Esophagus muscularis mucosa (tissue), 4 donors: ENCODE measurements at regions not wholly inside any gene's neighbourhood (a gene's known extent, or its start where the extent isn't known, plus 50 kb on each side); places are given as distances from the start of the nearest gene placed in this dataset.
"Not testable (repeated sequence)": the region's sequence is repeated elsewhere in the genome, so short reads cannot be mapped to it uniquely, and the experiment has no call there.

Experiments used
- DNase-seq: peaks from one replicate; pipeline ENCODE4 v3.0.0-alpha.2; 2017; ENCODE audit errors: extremely low spot score
- H3K27ac ChIP-seq, 4 donors: fragments of 200-600 bp; sonication (generic); replicated peaks in 1 of 4; 1 replicate in 3 of 4; 2 replicates in 1 of 4; pipeline ENCODE4 v1.5.1; 2016 to 2019; ENCODE audit warnings: mild to moderate bottlenecking in 1 of 4
- H3K27me3 ChIP-seq, 4 donors: fragments of 200-600 bp; sonication (generic); one replicate each; pipeline versions ENCODE4 v1.5.1 to v1.6.0; 2016 to 2019
- H3K36me3 ChIP-seq, 4 donors: fragments of 200-600 bp; sonication (generic); one replicate each; pipeline ENCODE4 v1.5.1; 2016 to 2019
- H3K4me1 ChIP-seq, 4 donors: fragments of 200-600 bp; sonication (generic); one replicate each; pipeline ENCODE4 v1.5.1; 2016 to 2019
- H3K4me3 ChIP-seq, 4 donors: fragments of 200-600 bp; sonication (generic); 1 replicate in 2 of 4; 2 replicates in 2 of 4; pipeline ENCODE4 v1.5.1; 2016 to 2019; ENCODE audit warnings: mild to moderate bottlenecking in 4 of 4, moderate library complexity in 1 of 4
- H3K9me3 ChIP-seq, 4 donors: fragments of 200-600 bp; sonication (generic); 1 replicate in 3 of 4; 2 replicates in 1 of 4; pipeline ENCODE4 v1.5.1; 2016 to 2019
- CTCF ChIP-seq, 3 experiments: fragments of 200-600 bp in 2 of 3; fragments of 450-650 bp in 1 of 3; sonication (generic) in 2 of 3; IDR thresholded peaks; one replicate each; pipeline ENCODE4 v1.5.1; 2017 to 2019; ENCODE audit warnings: antibody characterized with exemption in 3 of 3, mild to moderate bottlenecking in 2 of 3, moderate library complexity in 1 of 3
- EP300 ChIP-seq: sonication (generic); formaldehyde crosslinking; IDR thresholded peaks from one replicate; pipeline ENCODE4 v1.6.1; 2017; ENCODE audit warnings: antibody characterized with exemption
- POLR2A ChIP-seq: fragments of 450-650 bp; IDR thresholded peaks from one replicate; pipeline ENCODE4 v1.6.1; 2017; ENCODE audit warnings: antibody characterized with exemption, moderate library complexity, mild to moderate bottlenecking, low read depth
- POLR2AphosphoS5 ChIP-seq, 2 donors: sonication (generic); formaldehyde crosslinking; IDR thresholded peaks; one replicate each; pipeline ENCODE4 v1.6.1; 2017; ENCODE audit warnings: antibody characterized with exemption in 2 of 2
- WGBS: methylation state at CpG from one replicate; pipeline ENCODE4 v1.1.5; 2018; 5-methylcytosine and 5-hydroxymethylcytosine counted together
- intact Hi-C: fragments of 100-400 bp; cut with DNase I; formaldehyde crosslinking; loops from one replicate; pipeline ENCODE4 v1.15.1; 2023

- intact Hi-C loops = no loop called here
- WGBS = 50% methylated on average over 1 of the region's 1 CpG
- TF ChIP-seq POLR2A (no peak), POLR2AphosphoS5 (IDR thresholded peaks at IDR 0.05) (no peak), EP300 (no peak), CTCF (IDR thresholded peaks at IDR 0.05) (no peak)
- no peak overlapping the region for H3K27ac ChIP-seq
- no peaks in the 10 kb centered on the region for H3K27me3 ChIP-seq
- no peak for DNase-seq
- no peaks in the 10 kb centered on the region for H3K4me1 ChIP-seq
- no peaks in the 10 kb centered on the region for H3K9me3 ChIP-seq
- H3K4me3 ChIP-seq = no peak overlapping the region
- H3K36me3 ChIP-seq = no peaks in the 10 kb centered on the region
Measured at GRCh38 chr6:84866715-84867114, 102.3 kb upstream of the TBX18 start.

- intact Hi-C loops, H3K4me3 ChIP-seq, H3K36me3 ChIP-seq, H3K27ac ChIP-seq, H3K9me3 ChIP-seq, DNase-seq, H3K27me3 ChIP-seq, H3K4me1 ChIP-seq: not testable (repeated sequence)
- WGBS = 94% methylated on average over 1 of the region's 1 CpG
Measured at GRCh38 chr6:84865372-84865771, 101.0 kb upstream of the TBX18 start.

GRCh38 chr6:84862843-84863242 is 98.4 kb upstream of the TBX18 start:
- intact Hi-C loops = no loop called here
- Histone ChIP-seq H3K27ac (no peak overlapping the region), H3K36me3 (no peaks in the 10 kb centered on the region), H3K4me1 (no peaks in the 10 kb centered on the region), H3K27me3 (no peaks in the 10 kb centered on the region), H3K9me3 (no peaks in the 10 kb centered on the region), H3K4me3 (no peak overlapping the region)
- 47% methylated on average over 1 of the region's 1 CpG for WGBS
- no peak for DNase-seq
- TF ChIP-seq EP300 (no peak), POLR2A (no peak), POLR2AphosphoS5 (IDR thresholded peaks at IDR 0.05) (no peak)

GRCh38 chr6:84860920-84861319 is 96.5 kb upstream of the TBX18 start:
- WGBS = 83% methylated on average over 2 of the region's 2 CpGs
- intact Hi-C loops = no loop called here
- no peak for TF ChIP-seq CTCF (IDR thresholded peaks at IDR 0.05)
- no peak for TF ChIP-seq POLR2A
- no peak for TF ChIP-seq EP300
- TF ChIP-seq POLR2AphosphoS5 (IDR thresholded peaks at IDR 0.05) = no peak

GRCh38 chr6:84860509-84860908 is 96.1 kb upstream of the TBX18 start:
- intact Hi-C loops = no loop called here
- no peak for TF ChIP-seq POLR2AphosphoS5 (IDR thresholded peaks at IDR 0.05)
- no peak for TF ChIP-seq CTCF (IDR thresholded peaks at IDR 0.05)
- TF ChIP-seq EP300 = no peak
- no peak for TF ChIP-seq POLR2A
- no peak overlapping the region for H3K4me3 ChIP-seq
- H3K9me3 ChIP-seq = no peaks in the 10 kb centered on the region
- no peaks in the 10 kb centered on the region for H3K4me1 ChIP-seq
- DNase-seq = no peak
- H3K27ac ChIP-seq = no peak overlapping the region
- no peaks in the 10 kb centered on the region for H3K36me3 ChIP-seq
- no peaks in the 10 kb centered on the region for H3K27me3 ChIP-seq
- 70% methylated on average over 6 of the region's 6 CpGs for WGBS

More at GRCh38 chr6:84860920-84861319, 96.5 kb upstream of the TBX18 start:
- Histone ChIP-seq H3K27ac (no peak overlapping the region), H3K36me3 (no peaks in the 10 kb centered on the region), H3K9me3 (no peaks in the 10 kb centered on the region), H3K4me3 (no peak overlapping the region), H3K4me1 (no peaks in the 10 kb centered on the region), H3K27me3 (no peaks in the 10 kb centered on the region)
- no peak for DNase-seq

- Histone ChIP-seq H3K4me3 (no peak overlapping the region), H3K27ac (no peak overlapping the region), H3K36me3 (no peaks in the 10 kb centered on the region), H3K4me1 (no peaks in the 10 kb centered on the region), H3K27me3 (no peaks in the 10 kb centered on the region), H3K9me3 (no peaks in the 10 kb centered on the region)
- DNase-seq = no peak
- intact Hi-C loops = no loop called here
- TF ChIP-seq POLR2A = no peak
- no peak for TF ChIP-seq CTCF (IDR thresholded peaks at IDR 0.05)
- TF ChIP-seq POLR2AphosphoS5 (IDR thresholded peaks at IDR 0.05) = no peak
- TF ChIP-seq EP300 = no peak
- 52% methylated on average over 8 of the region's 8 CpGs for WGBS
Measured at GRCh38 chr6:84854811-84855400, 90.5 kb upstream of the TBX18 start.
